Panc1 (cell line): ENCODE measurements at regions not wholly inside any gene's neighbourhood (a gene's known extent, or its start where the extent isn't known, plus 50 kb on each side); places are given as distances from the start of the nearest gene placed in this dataset.

ENCODE experiments used
- CTCF ChIP-seq: fragments of 450-650 bp; IDR thresholded peaks from 2 replicates; pipeline ENCODE4 v1.5.1; 2017; ENCODE audit warnings: mild to moderate bottlenecking
- POLR2AphosphoS5 ChIP-seq: IDR thresholded peaks from 2 replicates; pipeline ENCODE4 v1.6.1; 2012; ENCODE audit warnings: mild to moderate bottlenecking, low read depth, low read length, moderate library complexity
- TF ChIP-seq, protein P1 (sequence below), 2 experiments: IDR thresholded peaks; 2 replicates each; pipeline ENCODE4 v1.6.1; 2011 to 2012; ENCODE audit warnings: low read depth in 2 of 2, control low read depth in 1 of 2, low read length in 1 of 2, mild to moderate bottlenecking in 1 of 2, moderate library complexity in 1 of 2; ENCODE audit not compliant: insufficient read depth in 1 of 2

DNA sequence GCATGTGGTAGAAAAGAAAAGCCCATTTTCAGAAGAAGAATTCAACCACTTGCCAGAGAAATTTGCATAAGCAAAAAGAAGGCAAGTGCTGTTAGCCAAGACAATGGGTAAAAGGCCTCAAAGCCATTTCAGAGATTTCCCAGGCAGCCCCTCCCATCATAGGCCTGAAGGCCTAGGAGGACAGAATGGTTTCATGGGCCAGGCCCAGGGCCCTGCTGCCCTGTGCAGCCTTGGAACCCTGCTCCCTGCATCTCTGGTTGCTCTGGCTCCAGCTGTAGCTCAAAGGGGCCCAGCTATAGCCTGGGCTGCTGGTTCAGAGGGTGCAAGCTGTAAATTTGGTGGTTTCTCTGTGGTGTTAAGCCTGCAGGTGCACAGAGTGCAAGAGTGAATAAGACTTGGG lies 212.8 kb downstream of the EFNB2 start:
- no peak for TF ChIP-seq POLR2AphosphoS5
- no peak for TF ChIP-seq CTCF
- TF ChIP-seq, protein P1, sequence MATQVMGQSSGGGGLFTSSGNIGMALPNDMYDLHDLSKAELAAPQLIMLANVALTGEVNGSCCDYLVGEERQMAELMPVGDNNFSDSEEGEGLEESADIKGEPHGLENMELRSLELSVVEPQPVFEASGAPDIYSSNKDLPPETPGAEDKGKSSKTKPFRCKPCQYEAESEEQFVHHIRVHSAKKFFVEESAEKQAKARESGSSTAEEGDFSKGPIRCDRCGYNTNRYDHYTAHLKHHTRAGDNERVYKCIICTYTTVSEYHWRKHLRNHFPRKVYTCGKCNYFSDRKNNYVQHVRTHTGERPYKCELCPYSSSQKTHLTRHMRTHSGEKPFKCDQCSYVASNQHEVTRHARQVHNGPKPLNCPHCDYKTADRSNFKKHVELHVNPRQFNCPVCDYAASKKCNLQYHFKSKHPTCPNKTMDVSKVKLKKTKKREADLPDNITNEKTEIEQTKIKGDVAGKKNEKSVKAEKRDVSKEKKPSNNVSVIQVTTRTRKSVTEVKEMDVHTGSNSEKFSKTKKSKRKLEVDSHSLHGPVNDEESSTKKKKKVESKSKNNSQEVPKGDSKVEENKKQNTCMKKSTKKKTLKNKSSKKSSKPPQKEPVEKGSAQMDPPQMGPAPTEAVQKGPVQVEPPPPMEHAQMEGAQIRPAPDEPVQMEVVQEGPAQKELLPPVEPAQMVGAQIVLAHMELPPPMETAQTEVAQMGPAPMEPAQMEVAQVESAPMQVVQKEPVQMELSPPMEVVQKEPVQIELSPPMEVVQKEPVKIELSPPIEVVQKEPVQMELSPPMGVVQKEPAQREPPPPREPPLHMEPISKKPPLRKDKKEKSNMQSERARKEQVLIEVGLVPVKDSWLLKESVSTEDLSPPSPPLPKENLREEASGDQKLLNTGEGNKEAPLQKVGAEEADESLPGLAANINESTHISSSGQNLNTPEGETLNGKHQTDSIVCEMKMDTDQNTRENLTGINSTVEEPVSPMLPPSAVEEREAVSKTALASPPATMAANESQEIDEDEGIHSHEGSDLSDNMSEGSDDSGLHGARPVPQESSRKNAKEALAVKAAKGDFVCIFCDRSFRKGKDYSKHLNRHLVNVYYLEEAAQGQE (IDR thresholded peaks at IDR 0.05; ENCODE audit: insufficient read depth in 1 of 2, low read depth in 2 of 2, low read length in 1 of 2) = no peak
